Germinal center (tissue), 1 donor: ENCODE measurements at regions not wholly inside any gene's neighbourhood (a gene's known extent, or its start where the extent isn't known, plus 50 kb on each side); places are given as distances from the start of the nearest gene placed in this dataset.
"Not testable (repeated sequence)": the region's sequence is repeated elsewhere in the genome, so short reads cannot be mapped to it uniquely, and the experiment has no call there.

Experiments used
- DNase-seq: peaks from one replicate; pipeline ENCODE4 v3.0.0; 2012; ENCODE audit warnings: mixed read lengths, low spot score

DNA sequence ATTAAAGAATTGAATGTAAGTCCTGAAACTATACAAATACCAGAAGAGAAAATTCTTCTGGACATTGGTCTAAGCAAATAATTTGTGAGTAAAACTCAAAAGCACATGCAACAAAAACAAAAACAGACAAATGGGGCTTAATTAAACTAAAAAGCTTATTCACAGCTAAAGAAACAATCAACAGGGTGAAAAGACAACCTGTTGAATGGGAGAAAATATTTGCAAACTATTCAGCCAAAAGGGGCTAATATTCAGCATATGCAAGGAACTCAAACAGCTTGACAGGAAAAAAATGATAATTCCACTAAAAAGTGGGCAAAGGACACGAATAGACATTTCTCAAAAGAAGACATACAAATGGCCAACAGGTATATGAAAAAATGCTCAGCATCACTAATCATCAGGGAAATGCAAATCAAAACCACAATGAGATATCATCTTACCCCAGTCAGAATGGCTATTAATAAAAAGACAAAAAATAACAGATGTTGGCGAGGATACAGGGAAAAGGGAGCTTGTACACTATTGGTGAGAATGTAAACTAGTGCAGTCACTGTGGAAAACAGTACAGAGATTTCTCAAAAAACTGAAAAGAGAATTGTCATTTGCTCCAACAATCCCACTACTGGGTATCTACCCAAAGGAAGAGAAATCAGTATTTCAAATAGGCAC, 177.5 kb upstream of the RTL1 start:
- DNase-seq = no peak

GRCh38 chr14:101082036-101082435, 178.5 kb upstream of the RTL1 start:
- no peak for DNase-seq

DNA sequence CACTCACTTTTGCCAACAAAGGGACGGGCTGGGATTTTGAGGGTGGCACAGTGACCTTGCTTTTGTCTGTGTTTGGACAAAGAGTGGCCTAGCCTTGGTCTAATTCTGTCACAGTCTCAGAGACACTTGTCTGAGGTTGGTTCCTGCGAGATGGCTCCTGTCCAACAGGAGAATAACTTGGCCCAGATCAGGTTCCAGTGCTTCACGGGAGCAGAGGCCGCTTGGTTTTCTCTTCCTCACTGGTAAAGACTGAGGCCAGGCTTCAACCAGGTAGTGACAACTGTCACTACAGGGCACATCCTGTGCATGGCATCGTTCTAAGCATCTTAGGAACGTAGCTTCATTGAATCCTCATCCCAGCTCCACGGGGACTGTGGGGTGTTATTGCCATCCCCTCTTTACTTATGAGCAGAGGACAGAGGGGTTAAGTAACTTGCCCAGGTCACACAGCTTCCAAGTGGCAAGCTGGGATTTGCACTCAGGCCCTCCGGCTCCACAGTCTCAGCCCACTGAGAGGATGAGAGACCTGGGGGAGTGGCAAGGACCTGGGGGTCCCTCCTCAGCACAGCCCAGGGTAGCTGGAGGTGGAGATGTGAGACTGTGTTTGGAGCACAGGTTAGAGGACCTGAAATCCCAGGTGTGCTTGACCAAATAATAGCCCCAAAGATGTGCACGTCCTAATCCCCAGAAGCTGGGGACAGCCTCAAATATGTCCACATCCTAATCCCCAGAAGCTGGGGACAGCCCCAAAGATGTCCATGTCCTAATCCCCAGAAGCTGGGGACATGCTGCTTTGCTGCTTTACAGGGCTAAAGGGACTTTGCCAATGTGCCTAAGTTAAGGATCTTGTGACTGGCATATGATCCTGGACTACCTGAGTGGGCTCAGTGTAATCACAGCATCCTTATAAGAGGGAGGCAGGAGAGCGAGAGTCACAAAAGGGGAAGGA, 179.2 kb upstream of the RTL1 start:
- no peak for DNase-seq

- no peak for DNase-seq
These were observed 180.3 kb upstream of the RTL1 start for GRCh38 chr14:101083564-101084435.

- no peak for DNase-seq
These were observed 180.9 kb upstream of the RTL1 start for GRCh38 chr14:101084436-101084826.

DNA sequence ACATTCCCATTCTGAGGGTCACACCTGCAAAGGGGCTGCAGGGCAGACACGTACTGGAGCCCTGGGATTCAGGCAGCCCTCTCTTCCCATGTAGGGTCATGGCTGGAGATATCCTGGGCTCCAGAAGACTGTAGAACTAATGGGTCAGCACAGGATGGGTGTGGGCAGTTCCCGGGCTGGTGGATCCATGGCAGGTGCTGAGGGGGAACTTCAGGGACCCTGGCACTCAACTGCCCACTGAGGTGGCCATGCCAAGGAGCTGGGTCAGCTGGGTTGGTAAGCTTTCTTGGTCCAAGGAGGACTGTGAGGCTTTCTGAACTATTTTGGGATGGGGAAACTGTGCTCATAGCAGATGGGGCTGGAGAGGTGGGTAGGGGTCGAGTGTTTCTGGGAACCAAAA, 183.4 kb upstream of the RTL1 start:
- no peak for DNase-seq

GRCh38 chr14:101087614-101088394, 184.3 kb upstream of the RTL1 start:
- DNase-seq = no peak

DNA sequence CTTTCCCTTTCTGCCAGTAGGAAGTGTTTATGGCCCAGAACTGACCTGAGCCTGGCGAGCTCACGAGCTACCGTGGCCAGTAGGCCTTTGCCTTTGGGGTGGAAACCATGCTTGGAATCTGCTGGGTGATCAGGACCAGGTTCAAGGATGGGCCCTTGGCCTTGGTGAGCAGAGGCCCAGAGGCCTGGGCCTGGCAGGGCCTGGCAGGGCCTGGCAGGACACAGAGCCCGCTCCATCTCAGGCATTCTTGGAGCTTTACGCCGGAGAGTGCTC, 184.8 kb upstream of the RTL1 start:
- no peak for DNase-seq

- no peak for DNase-seq
These were observed 185.2 kb upstream of the RTL1 start for GRCh38 chr14:101088714-101089113.

- not testable (repeated sequence) for DNase-seq
These were observed 187.0 kb upstream of the RTL1 start for GRCh38 chr14:101090478-101090877.

GRCh38 chr14:101090976-101091375, 187.5 kb upstream of the RTL1 start:
- no peak for DNase-seq

- not testable (repeated sequence) for DNase-seq
These were observed 191.4 kb upstream of the RTL1 start for GRCh38 chr14:101094916-101095315.

DNA sequence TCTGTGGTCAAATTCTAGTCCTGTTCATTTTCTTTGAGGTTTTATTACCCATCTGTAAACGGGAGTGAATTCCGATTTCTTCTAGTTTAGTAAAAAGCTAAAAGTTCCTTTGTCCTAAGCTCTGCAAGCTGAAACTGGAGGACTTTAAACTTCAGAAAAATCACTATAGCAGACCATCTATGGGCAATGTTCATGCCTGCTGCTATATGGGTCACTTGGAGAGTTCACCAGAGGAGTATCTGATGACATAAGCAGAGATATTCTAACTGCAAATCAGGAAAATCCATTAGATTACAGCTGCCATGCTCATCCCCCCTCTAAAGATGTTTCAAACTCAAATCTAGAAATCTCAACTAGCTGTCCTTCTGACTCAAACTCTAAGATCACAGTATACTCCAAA, 193.0 kb upstream of the RTL1 start:
- no peak for DNase-seq

DNA sequence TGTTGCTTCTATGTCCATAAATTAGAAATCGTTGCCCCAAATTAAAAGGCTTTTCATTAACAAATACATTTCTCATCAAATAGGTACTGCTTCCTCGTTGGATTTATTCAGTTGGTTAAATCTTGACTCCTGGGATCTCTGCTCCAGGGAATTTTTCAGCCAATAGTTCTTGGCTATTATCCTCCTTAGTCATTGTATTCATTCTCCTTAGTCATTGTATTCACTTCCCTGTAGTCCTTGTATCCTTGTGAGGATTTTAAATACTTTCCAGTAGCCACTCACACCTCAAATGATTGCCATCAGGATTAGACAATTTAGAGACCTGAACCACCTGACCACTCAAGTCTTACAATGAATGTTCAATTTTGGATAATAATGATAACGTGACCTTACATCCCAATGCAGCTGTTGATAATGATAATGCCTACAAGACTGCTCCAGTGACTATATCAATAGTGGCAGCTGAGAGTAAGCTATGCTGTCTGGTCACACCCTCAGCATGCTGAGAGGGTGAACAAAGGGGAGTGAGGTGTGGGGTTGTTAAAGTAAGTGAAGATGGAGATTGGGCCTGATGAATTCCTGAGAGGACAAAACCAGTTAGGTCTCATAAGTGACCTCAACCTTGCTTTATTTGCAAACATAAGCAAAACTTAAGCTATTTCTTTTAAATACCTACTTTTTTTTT, 193.7 kb upstream of the RTL1 start:
- DNase-seq = no peak

GRCh38 chr14:101098177-101098576, 194.7 kb upstream of the RTL1 start:
- DNase-seq = no peak

DNA sequence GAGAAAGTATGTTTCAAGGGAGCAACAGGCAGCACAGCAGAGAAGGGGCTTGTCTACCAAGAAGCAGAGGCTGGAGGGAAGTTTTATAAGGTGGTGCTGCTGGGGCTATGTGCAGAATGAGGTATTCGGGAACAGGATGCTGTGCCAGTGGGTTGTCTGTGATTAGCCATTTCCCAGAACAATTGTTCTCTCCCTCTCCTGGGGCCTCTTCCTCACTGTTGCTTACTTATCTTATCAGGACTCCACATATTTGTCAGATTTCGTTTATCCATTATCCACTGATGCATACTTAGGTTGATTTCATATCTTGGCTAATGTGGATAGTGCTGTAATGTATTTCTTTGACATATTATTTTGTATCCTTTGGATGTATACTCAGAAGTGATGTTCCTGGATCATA, 195.1 kb upstream of the RTL1 start:
- DNase-seq = no peak

DNA sequence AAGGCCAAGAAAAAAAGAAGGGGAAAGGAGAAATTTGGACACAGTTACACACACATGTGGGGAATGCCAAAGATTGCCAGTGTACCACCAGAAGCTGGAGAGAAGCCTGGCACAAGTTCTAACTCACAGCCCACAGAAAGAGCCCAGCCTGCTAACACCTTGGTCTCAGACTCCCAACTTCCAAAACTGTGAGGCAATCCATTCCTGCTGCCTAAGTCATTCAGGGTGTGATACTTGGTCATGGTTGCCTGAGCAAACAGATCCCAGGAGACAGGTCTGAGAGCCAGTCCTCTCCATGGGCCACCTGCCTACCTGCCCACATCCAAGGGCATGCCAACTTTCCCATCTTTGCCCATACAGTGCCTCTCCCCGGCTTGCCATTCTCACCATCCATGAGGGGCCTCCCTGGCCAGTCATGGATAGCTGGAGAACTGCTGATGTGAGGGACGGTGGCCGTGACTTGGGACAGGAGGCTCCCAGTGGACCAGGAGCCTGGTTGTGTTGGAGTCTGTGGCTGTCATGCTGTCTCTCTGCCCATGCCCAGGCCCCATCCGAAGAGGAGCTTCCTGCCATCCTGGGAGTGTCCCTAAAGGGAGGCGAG, 198.0 kb upstream of the RTL1 start:
- DNase-seq = no peak

GRCh38 chr14:101102875-101103274, 199.4 kb upstream of the RTL1 start:
- no peak for DNase-seq

DNA sequence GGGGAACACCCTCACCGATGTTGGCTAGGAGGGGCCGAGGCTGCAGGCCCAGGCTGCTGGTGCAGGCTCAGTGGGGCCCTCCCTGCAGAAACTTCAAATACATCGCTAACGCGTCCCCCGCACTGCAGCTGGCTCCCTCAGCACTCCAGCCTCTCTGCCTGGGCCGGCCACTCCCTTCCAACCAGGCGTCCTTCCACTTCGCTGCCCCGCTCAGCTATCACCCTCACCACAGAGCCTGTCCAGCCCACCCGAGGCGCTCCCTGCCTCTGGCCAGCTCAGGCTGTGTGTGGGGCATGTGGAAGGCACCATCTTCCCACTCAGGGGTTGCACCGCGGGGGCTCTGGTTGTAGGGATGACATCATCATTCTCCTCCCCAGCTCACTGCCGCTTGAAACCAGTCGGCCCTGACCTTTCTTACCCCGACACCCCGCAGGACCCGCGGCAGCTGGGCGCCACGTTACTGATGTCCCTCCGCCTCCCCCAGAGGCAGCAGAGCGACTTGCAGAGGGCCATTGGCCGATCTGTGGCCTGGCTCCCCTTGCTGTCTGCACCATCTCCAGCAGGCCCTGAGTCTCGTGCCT, 199.9 kb upstream of the RTL1 start:
- no peak for DNase-seq

DNA sequence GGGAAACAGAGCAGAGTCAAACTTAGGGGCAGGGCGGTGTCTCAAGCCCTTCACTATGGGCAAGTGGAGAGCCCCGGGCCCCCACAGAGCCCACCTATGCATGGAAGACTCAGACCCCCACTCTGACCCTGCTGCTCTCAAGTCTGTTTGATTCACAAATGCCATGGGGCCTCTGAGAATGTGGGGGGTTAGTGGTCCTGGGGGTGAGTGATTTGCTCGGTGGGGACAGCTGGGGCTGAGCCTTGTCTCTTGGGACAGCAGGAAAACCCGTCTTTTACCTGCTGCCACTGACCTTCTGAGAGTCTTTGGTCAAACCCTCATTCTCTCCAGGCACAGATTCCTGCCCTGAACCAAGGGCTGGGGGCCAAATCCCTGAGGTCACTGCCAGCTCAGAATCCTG, 201.0 kb upstream of the RTL1 start:
- DNase-seq = no peak

GRCh38 chr14:101105045-101105444, 201.5 kb upstream of the RTL1 start:
- DNase-seq = no peak
